Right lobe of liver (tissue), 4 donors: ENCODE measurements at regions not wholly inside any gene's neighbourhood (a gene's known extent, or its start where the extent isn't known, plus 50 kb on each side); places are given as distances from the start of the nearest gene placed in this dataset.

Source experiments
- CTCF ChIP-seq, 4 donors: fragments of 200-600 bp in 3 of 4; fragments of 450-650 bp in 1 of 4; IDR thresholded peaks; one replicate each; pipeline versions ENCODE4 v1.5.1 to v1.8.0; 2016 to 2022; ENCODE audit warnings: antibody characterized with exemption in 4 of 4, mild to moderate bottlenecking in 2 of 4
- POLR2A ChIP-seq: fragments of 450-650 bp; IDR thresholded peaks from one replicate; pipeline ENCODE4 v1.6.1; 2017; ENCODE audit warnings: antibody characterized with exemption, mild to moderate bottlenecking
- donor health status: DM: no; HTN: no; CAD: no.
- donor health status: DM: no; HTN: no; CAD: no.
- donor health status: DM: no; HTN: yes; CAD: no.

- TF ChIP-seq CTCF (IDR thresholded peaks at IDR 0.05) (no peak), POLR2A (no peak)
Observed at GRCh38 chr22:49357661-49358440, 469.8 kb downstream of the BRD1 start.
